Dermis microvascular lymphatic vessel endothelial cell (primary cell): ENCODE measurements at regions not wholly inside any gene's neighbourhood (a gene's known extent, or its start where the extent isn't known, plus 50 kb on each side); places are given as distances from the start of the nearest gene placed in this dataset.

ENCODE experiments used
- DNase-seq, 2 donors: peaks; one replicate each; pipeline versions ENCODE4 v3.0.0 to v3.0.0-alpha.2; 2010; ENCODE audit warnings: low read depth in 2 of 2

DNA sequence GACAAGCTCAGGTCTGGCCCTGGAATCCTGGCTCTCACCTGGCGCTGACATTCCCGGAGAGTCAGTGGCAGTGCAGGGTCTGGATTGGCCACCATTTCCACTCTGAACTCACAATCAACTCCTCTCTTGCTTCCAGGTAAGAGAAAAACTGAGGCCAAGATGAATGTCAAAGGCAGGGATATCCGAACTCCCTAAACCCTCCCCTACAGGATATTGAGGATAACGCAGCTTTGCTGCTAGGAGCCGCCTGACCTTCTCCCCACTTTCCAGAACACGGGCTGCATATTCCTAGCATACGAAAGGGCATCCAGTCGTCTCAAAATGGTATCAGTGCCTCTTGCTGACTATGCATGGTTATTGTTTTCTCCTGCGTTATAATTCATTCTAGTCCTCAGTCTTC, 473.4 kb downstream of the SOX9 start:
- DNase-seq = no peak
